WERI-Rb-1 (cell line): ENCODE measurements at regions not wholly inside any gene's neighbourhood (a gene's known extent, or its start where the extent isn't known, plus 50 kb on each side); places are given as distances from the start of the nearest gene placed in this dataset.

Experiments used
- DNase-seq: peaks from one replicate; pipeline ENCODE4 v3.0.0-alpha.2; 2020
- H3K27ac ChIP-seq: fragments of 250-450 bp; sonication (Bioruptor Pico); 2 replicates; pipeline ENCODE4 v1.5.1; 2020; ENCODE audit warnings: mild to moderate bottlenecking, moderate library complexity
- H3K27me3 ChIP-seq: fragments of 250-450 bp; sonication (Bioruptor Pico); 2 replicates; pipeline ENCODE4 v1.5.1; 2021; ENCODE audit warnings: mild to moderate bottlenecking, low read depth, moderate library complexity; ENCODE audit not compliant: insufficient read depth, severe bottlenecking
- H3K36me3 ChIP-seq: fragments of 250-450 bp; sonication (Bioruptor Pico); 2 replicates; pipeline ENCODE4 v1.5.1; 2020; ENCODE audit warnings: mild to moderate bottlenecking, moderate library complexity
- H3K4me3 ChIP-seq: 2 replicates; pipeline ENCODE4 v1.5.1; 2011; ENCODE audit warnings: low read depth, mild to moderate bottlenecking, control low read depth, low read length
- H3K9me3 ChIP-seq: fragments of 250-450 bp; sonication (Bioruptor Pico); 2 replicates; pipeline ENCODE4 v1.5.1; 2021; ENCODE audit warnings: mild to moderate bottlenecking, moderate library complexity; ENCODE audit not compliant: severe bottlenecking
- TF ChIP-seq, protein P1 (sequence below): IDR thresholded peaks from 2 replicates; pipeline ENCODE4 v1.5.1; 2011; ENCODE audit warnings: low read depth, mild to moderate bottlenecking, control low read depth, inconsistent platforms, low read length

DNA sequence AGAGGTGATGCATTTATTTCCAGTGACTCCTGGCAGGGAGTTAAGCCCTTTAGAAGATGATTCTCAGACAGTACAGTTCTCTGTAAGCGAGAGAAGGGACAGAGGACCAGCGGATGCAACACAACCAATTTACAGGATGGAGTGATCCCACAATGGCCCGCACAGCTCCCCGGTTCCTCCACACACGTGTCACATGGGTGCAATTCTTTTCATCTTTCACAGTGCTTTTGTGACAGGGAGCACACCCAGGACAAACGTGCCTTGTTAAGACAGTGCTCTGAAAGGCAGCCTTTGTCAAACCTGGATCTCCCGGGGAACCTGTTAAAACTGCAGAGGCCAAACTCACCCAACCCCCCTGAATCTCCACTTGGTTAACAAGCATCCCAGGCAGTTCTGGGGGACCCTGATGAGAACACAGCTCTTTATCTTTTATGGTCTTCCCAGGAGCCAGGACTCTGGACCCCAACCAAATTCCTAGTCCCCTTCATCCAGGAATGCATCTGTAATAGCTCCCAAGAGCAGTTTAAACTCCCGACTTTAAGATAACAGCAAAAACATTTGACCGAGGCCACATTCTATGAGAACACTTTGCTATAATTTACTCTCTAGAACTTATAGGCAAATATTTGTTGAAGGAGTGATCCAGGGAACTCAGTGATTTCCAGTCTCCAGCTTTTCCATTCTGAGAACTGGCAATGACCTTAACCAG is 134.9 kb upstream of the CDH5 start:
- Histone ChIP-seq H3K4me3 (no peak overlapping the region), H3K27ac (no peak overlapping the region)

DNA sequence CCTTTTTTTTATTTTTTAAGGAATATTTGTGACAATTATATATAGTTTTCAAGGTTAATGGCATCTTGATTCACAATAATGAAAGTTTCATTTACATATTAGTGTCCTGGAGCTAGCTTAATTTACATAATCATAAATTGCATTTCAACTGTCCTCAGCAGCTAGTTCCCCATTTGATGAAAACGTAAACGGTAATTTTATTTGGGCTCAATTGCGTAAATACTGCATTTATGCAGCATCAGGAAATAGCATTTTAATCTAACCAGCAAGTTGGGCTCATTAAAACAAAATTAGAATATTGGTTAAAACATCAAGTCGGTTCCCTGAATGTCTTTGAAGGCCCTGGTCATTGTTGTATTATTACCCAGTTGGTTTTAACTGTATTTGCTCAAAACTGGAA is 136.8 kb upstream of the CDH5 start:
- Histone ChIP-seq H3K9me3 (no peaks in the 10 kb centered on the region), H3K36me3 (no peaks in the 10 kb centered on the region), H3K27ac (no peak overlapping the region), H3K4me3 (no peak overlapping the region), H3K27me3 (no peaks in the 10 kb centered on the region)
- no peak for DNase-seq
- TF ChIP-seq, protein P1, sequence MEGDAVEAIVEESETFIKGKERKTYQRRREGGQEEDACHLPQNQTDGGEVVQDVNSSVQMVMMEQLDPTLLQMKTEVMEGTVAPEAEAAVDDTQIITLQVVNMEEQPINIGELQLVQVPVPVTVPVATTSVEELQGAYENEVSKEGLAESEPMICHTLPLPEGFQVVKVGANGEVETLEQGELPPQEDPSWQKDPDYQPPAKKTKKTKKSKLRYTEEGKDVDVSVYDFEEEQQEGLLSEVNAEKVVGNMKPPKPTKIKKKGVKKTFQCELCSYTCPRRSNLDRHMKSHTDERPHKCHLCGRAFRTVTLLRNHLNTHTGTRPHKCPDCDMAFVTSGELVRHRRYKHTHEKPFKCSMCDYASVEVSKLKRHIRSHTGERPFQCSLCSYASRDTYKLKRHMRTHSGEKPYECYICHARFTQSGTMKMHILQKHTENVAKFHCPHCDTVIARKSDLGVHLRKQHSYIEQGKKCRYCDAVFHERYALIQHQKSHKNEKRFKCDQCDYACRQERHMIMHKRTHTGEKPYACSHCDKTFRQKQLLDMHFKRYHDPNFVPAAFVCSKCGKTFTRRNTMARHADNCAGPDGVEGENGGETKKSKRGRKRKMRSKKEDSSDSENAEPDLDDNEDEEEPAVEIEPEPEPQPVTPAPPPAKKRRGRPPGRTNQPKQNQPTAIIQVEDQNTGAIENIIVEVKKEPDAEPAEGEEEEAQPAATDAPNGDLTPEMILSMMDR, result no peak

More for the DNA sequence above, 134.9 kb upstream of the CDH5 start:
- Histone ChIP-seq H3K36me3 (no peaks in the 10 kb centered on the region), H3K9me3 (no peaks in the 10 kb centered on the region), H3K27me3 (no peaks in the 10 kb centered on the region)
- no peak for DNase-seq
- TF ChIP-seq, protein P1, result no peak

DNA sequence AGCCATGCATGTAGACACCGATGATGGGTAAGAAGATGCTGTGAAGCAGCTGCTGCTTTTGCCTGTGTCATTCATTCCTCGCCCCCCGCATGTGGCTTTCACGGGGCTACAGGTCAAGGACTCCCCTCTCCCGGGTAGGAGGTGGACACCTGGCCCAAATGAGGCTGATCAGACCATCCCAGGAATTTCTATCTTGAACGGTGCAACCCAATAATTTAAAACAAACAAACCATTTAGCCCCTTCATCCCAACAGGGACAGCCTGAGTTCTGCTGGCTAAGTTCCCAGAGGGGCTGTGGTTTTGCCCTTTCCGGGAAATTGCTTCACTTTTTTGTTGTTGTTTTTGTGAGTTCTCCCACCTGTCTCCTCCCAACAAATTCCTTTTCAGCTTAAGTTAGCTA is 137.7 kb upstream of the CDH5 start:
- TF ChIP-seq, protein P1, result no peak

DNA sequence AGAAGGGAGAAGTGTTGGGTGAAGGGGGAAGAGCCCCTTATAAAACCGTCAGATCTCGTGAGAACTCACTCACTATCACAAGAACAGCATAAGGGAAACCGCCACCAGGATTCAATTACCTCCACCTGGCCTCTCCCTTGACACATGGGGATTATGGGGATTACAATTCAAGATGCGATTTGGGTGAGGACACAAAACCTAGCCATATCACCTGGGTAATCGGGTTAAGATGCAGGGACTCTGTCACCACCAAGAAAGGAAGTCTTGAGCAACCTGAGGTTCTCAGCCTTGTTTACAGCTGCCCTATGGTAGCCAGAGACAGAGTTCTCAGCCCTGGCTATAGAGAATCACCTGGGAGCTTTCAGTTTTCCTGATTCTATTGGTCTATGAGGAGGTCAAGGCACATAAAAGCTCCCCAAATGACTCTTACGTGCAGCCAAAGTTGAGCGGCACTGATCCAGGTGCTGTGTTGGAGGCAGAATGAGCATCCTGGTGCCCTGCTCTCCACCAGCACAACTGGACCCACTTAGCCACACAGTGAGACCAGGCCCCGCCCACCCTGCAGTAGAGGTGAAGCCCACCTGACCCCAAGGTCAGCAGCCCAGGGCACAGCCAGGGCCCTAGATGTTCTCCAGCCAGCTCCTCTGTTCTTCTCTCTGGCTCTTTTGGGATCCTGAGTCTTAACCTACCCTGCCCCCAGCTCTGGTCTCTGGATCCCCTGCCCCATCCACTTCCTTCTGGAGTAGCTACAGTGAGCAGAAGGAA is 138.5 kb upstream of the CDH5 start:
- TF ChIP-seq, protein P1, result no peak
- Histone ChIP-seq H3K9me3 (no peaks in the 10 kb centered on the region), H3K4me3 (no peak overlapping the region), H3K36me3 (no peaks in the 10 kb centered on the region), H3K27ac (peak overlapping the region; percentile 54), H3K27me3 (no peaks in the 10 kb centered on the region)
- peak; percentile 82 for DNase-seq

More for the DNA sequence above, 137.7 kb upstream of the CDH5 start:
- Histone ChIP-seq H3K36me3 (no peaks in the 10 kb centered on the region), H3K27me3 (no peaks in the 10 kb centered on the region), H3K4me3 (no peak overlapping the region), H3K27ac (no peak overlapping the region), H3K9me3 (no peaks in the 10 kb centered on the region)
- DNase-seq, result no peak

DNA sequence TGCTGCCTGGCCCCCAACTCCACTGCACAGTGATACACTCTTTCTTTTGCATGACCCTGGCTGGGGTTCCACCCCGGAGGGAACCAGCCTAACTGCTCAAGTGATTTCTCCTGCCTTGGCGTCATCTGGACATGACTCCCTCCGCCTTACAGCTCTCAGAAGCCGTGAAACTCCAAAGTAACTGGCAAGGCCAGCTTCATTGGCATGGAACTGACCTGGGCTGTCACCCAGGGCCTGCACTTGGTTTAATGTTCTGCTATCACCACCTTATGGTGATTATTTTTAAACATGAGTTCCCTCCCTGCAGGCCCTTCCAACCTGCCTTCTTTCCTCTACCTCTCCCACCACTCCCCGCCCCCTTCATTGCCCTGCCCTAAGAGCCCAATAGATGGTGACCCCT is 139.7 kb upstream of the CDH5 start:
- Histone ChIP-seq H3K4me3 (no peak overlapping the region), H3K27ac (peak overlapping the region; percentile 54; the same call in 1 of the 2 replicates), H3K36me3 (no peaks in the 10 kb centered on the region), H3K27me3 (no peaks in the 10 kb centered on the region), H3K9me3 (no peaks in the 10 kb centered on the region)
- TF ChIP-seq, protein P1, result no peak
- DNase-seq, result no peak
